ENCODE measurements at regions not wholly inside any gene's neighbourhood (a gene's known extent, or its start where the extent isn't known, plus 50 kb on each side); places are given as distances from the start of the nearest gene placed in this dataset.

GRCh38 chr5:120086081-120086480, 378.0 kb upstream of the PRR16 start:
- H3K4me3 ChIP-seq (ENCODE audit: low read depth, poor library complexity, severe bottlenecking): no peak overlapping the region
- WGBS, 2 donors: 78 to 82% methylated on average over 2 of the region's 2 CpGs
- intact Hi-C loops (cut with DNase I; ENCODE audit: low total_unique reads): no loop called here
- TF ChIP-seq, protein P1, sequence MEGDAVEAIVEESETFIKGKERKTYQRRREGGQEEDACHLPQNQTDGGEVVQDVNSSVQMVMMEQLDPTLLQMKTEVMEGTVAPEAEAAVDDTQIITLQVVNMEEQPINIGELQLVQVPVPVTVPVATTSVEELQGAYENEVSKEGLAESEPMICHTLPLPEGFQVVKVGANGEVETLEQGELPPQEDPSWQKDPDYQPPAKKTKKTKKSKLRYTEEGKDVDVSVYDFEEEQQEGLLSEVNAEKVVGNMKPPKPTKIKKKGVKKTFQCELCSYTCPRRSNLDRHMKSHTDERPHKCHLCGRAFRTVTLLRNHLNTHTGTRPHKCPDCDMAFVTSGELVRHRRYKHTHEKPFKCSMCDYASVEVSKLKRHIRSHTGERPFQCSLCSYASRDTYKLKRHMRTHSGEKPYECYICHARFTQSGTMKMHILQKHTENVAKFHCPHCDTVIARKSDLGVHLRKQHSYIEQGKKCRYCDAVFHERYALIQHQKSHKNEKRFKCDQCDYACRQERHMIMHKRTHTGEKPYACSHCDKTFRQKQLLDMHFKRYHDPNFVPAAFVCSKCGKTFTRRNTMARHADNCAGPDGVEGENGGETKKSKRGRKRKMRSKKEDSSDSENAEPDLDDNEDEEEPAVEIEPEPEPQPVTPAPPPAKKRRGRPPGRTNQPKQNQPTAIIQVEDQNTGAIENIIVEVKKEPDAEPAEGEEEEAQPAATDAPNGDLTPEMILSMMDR (IDR thresholded peaks at IDR 0.05): no peak
- TF ChIP-seq POLR2A (IDR thresholded peaks at IDR 0.05): no peak
- DNase-seq (ENCODE audit: low spot score in 2 of 2): no peak

GRCh38 chr5:120088412-120088811, 375.7 kb upstream of the PRR16 start:
- TF ChIP-seq, protein P1 (IDR thresholded peaks at IDR 0.05): no peak
- no peak for DNase-seq (ENCODE audit: low spot score in 2 of 2)
- intact Hi-C loops (cut with DNase I; ENCODE audit: low total_unique reads): no loop called here
- no peak overlapping the region for H3K4me3 ChIP-seq (ENCODE audit: low read depth, poor library complexity, severe bottlenecking)
- WGBS, 2 donors: 57 to 67% methylated on average over 2 of the region's 2 CpGs

DNA sequence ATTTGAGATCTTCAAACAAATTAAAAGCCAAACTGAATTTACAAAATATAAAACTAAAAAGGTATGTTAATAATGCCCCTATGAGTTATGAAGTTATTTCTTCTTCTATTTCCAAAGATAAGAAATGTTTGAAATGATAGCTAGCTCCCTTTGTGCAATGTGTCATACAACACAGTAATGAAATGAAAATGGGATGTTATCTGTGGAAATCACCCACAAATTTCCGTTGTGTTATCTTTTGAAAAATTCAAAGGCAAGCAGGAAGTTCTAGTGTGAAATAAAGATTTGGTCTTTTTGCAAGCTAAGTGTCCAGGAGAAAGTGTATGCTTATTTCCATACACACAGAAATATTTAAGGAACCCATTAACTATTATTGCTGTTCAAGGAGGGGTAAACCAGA, 375.3 kb upstream of the PRR16 start:
- intact Hi-C loops (cut with DNase I; ENCODE audit: low total_unique reads): no loop called here
- H3K4me3 ChIP-seq (ENCODE audit: low read depth, poor library complexity, severe bottlenecking): no peak overlapping the region
- TF ChIP-seq, protein P1 (IDR thresholded peaks at IDR 0.05): no peak
- no peak for TF ChIP-seq POLR2A (IDR thresholded peaks at IDR 0.05)
- WGBS, 2 donors: 55 to 61% methylated on average over 1 of the region's 1 CpG
- DNase-seq (ENCODE audit: low spot score in 2 of 2): no peak

- no peak for TF ChIP-seq POLR2A (IDR thresholded peaks at IDR 0.05)
- TF ChIP-seq, protein P1 (IDR thresholded peaks at IDR 0.05): no peak
- no peak for DNase-seq (ENCODE audit: low spot score in 2 of 2)
- no peak overlapping the region for H3K4me3 ChIP-seq (ENCODE audit: low read depth, poor library complexity, severe bottlenecking)
- 54 to 62% methylated on average over 3 of the region's 3 CpGs for WGBS, 2 donors
- intact Hi-C loops (cut with DNase I; ENCODE audit: low total_unique reads): no loop called here
Measured at GRCh38 chr5:120091376-120091948, 372.6 kb upstream of the PRR16 start.

DNA sequence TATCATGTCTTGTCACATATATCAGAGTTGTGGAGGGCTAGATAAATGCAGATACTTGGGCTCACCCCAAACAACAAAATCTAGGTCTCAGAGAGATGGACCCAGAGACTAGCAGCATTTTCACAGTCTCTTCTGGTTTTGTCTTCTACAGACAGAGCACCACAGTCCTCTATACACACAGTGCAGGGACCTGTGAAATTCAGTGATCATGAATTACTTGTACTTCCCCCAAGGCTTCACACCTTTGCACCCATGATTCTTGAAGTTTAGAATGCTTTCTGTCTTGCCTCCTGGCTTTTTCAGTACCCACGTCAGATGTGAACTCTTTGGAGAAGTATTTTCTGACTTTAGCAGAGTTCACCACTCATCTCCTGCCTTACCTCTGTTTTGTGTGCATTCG, 371.5 kb upstream of the PRR16 start:
- intact Hi-C loops (cut with DNase I; ENCODE audit: low total_unique reads): no loop called here
- WGBS, 2 donors: 61 to 68% methylated on average over 2 of the region's 2 CpGs
- TF ChIP-seq, protein P1 (IDR thresholded peaks at IDR 0.05): no peak
- TF ChIP-seq POLR2A (IDR thresholded peaks at IDR 0.05): no peak
- no peak for DNase-seq (ENCODE audit: low spot score in 2 of 2)
- no peak overlapping the region for H3K4me3 ChIP-seq (ENCODE audit: low read depth, poor library complexity, severe bottlenecking)

- no peak for DNase-seq (ENCODE audit: low spot score in 2 of 2)
- intact Hi-C loops (cut with DNase I; ENCODE audit: low total_unique reads): no loop called here
- TF ChIP-seq, protein P1 (IDR thresholded peaks at IDR 0.05): no peak
- TF ChIP-seq POLR2A (IDR thresholded peaks at IDR 0.05): no peak
- 82 to 84% methylated on average over 7 of the region's 7 CpGs for WGBS, 2 donors
- H3K4me3 ChIP-seq (ENCODE audit: low read depth, poor library complexity, severe bottlenecking): no peak overlapping the region
Measured at GRCh38 chr5:120093178-120093577, 370.9 kb upstream of the PRR16 start.
